Neural cell (in vitro differentiated cells): ENCODE measurements at regions not wholly inside any gene's neighbourhood (a gene's known extent, or its start where the extent isn't known, plus 50 kb on each side); places are given as distances from the start of the nearest gene placed in this dataset.

Experiments
- H2AFZ ChIP-seq: fragments of 200-600, 300-800 bp; sonication (generic), shearing (Covaris generic); 2 replicates; pipeline ENCODE4 v1.6.0; 2014; ENCODE audit warnings: low read depth, mild to moderate bottlenecking, antibody characterized with exemption, low read length, moderate library complexity
- H3F3A ChIP-seq: fragments of 200-600 bp; shearing (Covaris generic); 2 replicates; pipeline ENCODE4 v1.6.1; 2016; ENCODE audit warnings: mild to moderate bottlenecking, moderate library complexity, mixed read lengths, antibody characterized with exemption, low read length; ENCODE audit not compliant: insufficient read depth, poor library complexity, severe bottlenecking
- H3K27ac ChIP-seq: fragments of 200-600, 300-800 bp; sonication (generic), shearing (Covaris generic); 2 replicates; pipeline ENCODE4 v1.5.1; 2014; ENCODE audit warnings: mild to moderate bottlenecking, low read length, moderate library complexity
- H3K27me3 ChIP-seq: fragments of 300-800, 200-600 bp; sonication (generic), shearing (Covaris generic); 2 replicates; pipeline ENCODE4 v1.6.0; 2014; ENCODE audit warnings: mild to moderate bottlenecking, low read depth, low read length, moderate library complexity; ENCODE audit not compliant: insufficient read depth
- H3K36me3 ChIP-seq: fragments of 300-800, 200-600 bp; sonication (generic), shearing (Covaris generic); 2 replicates; pipeline ENCODE4 v1.5.1; 2014; ENCODE audit warnings: mild to moderate bottlenecking, antibody characterized with exemption, low read length, moderate library complexity; ENCODE audit not compliant: insufficient read depth
- H3K4me2 ChIP-seq: fragments of 300-800, 200-600 bp; sonication (generic), shearing (Covaris generic); 2 replicates; pipeline ENCODE4 v1.6.0; 2014; ENCODE audit warnings: mild to moderate bottlenecking, low read length
- H3K4me3 ChIP-seq: fragments of 300-800, 200-600 bp; sonication (generic), shearing (Covaris generic); 2 replicates; pipeline ENCODE4 v1.5.1; 2014; ENCODE audit warnings: mild to moderate bottlenecking, low read length, moderate library complexity
- H3K79me2 ChIP-seq: fragments of 200-600 bp; shearing (Covaris generic); replicated peaks from 2 replicates; pipeline ENCODE4 v1.6.0; 2014; ENCODE audit warnings: mild to moderate bottlenecking, low read length, moderate library complexity; ENCODE audit not compliant: insufficient read depth
- H3K9ac ChIP-seq: fragments of 300-800, 200-600 bp; sonication (generic), shearing (Covaris generic); 2 replicates; pipeline ENCODE4 v1.6.1; 2016; ENCODE audit warnings: mild to moderate bottlenecking, low read length, mixed read lengths
- H3K9me2 ChIP-seq: fragments of 200-600 bp; shearing (Covaris generic); 2 replicates; pipeline ENCODE4 v1.6.1; 2016; ENCODE audit warnings: mild to moderate bottlenecking, low read length, mixed read lengths; ENCODE audit not compliant: insufficient read depth
- H3K9me3 ChIP-seq: fragments of 200-600, 300-800 bp; sonication (generic), shearing (Covaris generic); 2 replicates; pipeline ENCODE4 v1.6.1; 2016; ENCODE audit warnings: mild to moderate bottlenecking, mixed run types, low read length, moderate library complexity, mixed read lengths
- H4K20me1 ChIP-seq: fragments of 200-600 bp; shearing (Covaris generic); 2 replicates; pipeline ENCODE4 v1.6.1; 2016; ENCODE audit warnings: mild to moderate bottlenecking, mixed run types; ENCODE audit not compliant: insufficient read depth
- EP300 ChIP-seq: fragments of 450-650 bp; conservative IDR thresholded peaks from 2 replicates; pipeline ENCODE4 v1.6.1; 2014; ENCODE audit warnings: antibody characterized with exemption, mild to moderate bottlenecking, moderate library complexity; ENCODE audit not compliant: poor library complexity, severe bottlenecking
- EZH2 ChIP-seq: fragments of 200-600, 300-800 bp; shearing (Covaris generic), sonication (generic); IDR thresholded peaks from 2 replicates; pipeline ENCODE4 v1.6.1; 2014; ENCODE audit warnings: antibody characterized with exemption, low read length, borderline replicate concordance, mild to moderate bottlenecking; ENCODE audit not compliant: insufficient read depth, poor library complexity, severe bottlenecking
- MXI1 ChIP-seq: fragments of 450-650 bp; conservative IDR thresholded peaks from 2 replicates; pipeline ENCODE4 v1.6.1; 2014; ENCODE audit warnings: antibody characterized with exemption, mild to moderate bottlenecking; ENCODE audit not compliant: poor library complexity, severe bottlenecking
- POLR2AphosphoS5 ChIP-seq: IDR thresholded peaks from 2 replicates; pipeline ENCODE4 v1.6.1; 2012
- RAD21 ChIP-seq: fragments of 450-650 bp; conservative IDR thresholded peaks from 2 replicates; pipeline ENCODE4 v1.6.1; 2014; ENCODE audit warnings: antibody characterized with exemption, mild to moderate bottlenecking, moderate library complexity
- SMC3 ChIP-seq: fragments of 450-650 bp; conservative IDR thresholded peaks from 2 replicates; pipeline ENCODE4 v1.6.1; 2014; ENCODE audit warnings: antibody characterized with exemption, mild to moderate bottlenecking, moderate library complexity; ENCODE audit not compliant: poor library complexity
- TAF1 ChIP-seq: IDR thresholded peaks from 2 replicates; pipeline ENCODE4 v1.6.1; 2012; ENCODE audit warnings: low read depth
- TF ChIP-seq, protein P1 (sequence below): IDR thresholded peaks from 2 replicates; pipeline ENCODE4 v1.6.1; 2012; ENCODE audit warnings: borderline replicate concordance
- TF ChIP-seq, protein P2 (sequence below): fragments of 450-650 bp; IDR thresholded peaks from 2 replicates; pipeline ENCODE4 v1.5.1; 2014; ENCODE audit warnings: antibody characterized with exemption, mild to moderate bottlenecking, moderate library complexity; ENCODE audit not compliant: poor library complexity, severe bottlenecking

DNA sequence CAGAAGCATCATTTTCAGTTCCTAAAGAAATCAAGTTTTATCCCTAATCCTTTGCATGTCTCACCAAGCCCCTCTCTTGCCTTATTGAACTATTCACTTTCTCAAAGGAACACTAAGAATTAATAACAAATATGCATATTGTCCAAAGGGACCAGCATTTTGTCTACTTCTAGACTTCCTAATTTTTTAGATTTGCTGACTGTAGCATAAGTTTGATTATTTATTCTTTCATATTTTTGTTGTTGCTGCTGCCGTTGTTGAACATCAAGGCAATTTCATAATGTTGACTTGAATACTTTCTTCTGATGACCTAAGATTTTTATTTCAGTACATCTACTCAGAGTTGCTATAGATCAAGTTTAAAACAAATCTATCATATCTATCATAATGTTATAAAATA is 111.2 kb upstream of the HAPLN1 start:
- no peaks in the 10 kb centered on the region for H3K79me2 ChIP-seq
- H3K4me2 ChIP-seq = no peak overlapping the region
- no peak overlapping the region for H3K27ac ChIP-seq
- no peaks in the 10 kb centered on the region for H3K36me3 ChIP-seq
- TF ChIP-seq TAF1 (no peak), RAD21 (no peak), EZH2 (no peak), EP300 (no peak), SMC3 (no peak), POLR2AphosphoS5 (no peak), MXI1 (no peak)
- TF ChIP-seq, protein P1, sequence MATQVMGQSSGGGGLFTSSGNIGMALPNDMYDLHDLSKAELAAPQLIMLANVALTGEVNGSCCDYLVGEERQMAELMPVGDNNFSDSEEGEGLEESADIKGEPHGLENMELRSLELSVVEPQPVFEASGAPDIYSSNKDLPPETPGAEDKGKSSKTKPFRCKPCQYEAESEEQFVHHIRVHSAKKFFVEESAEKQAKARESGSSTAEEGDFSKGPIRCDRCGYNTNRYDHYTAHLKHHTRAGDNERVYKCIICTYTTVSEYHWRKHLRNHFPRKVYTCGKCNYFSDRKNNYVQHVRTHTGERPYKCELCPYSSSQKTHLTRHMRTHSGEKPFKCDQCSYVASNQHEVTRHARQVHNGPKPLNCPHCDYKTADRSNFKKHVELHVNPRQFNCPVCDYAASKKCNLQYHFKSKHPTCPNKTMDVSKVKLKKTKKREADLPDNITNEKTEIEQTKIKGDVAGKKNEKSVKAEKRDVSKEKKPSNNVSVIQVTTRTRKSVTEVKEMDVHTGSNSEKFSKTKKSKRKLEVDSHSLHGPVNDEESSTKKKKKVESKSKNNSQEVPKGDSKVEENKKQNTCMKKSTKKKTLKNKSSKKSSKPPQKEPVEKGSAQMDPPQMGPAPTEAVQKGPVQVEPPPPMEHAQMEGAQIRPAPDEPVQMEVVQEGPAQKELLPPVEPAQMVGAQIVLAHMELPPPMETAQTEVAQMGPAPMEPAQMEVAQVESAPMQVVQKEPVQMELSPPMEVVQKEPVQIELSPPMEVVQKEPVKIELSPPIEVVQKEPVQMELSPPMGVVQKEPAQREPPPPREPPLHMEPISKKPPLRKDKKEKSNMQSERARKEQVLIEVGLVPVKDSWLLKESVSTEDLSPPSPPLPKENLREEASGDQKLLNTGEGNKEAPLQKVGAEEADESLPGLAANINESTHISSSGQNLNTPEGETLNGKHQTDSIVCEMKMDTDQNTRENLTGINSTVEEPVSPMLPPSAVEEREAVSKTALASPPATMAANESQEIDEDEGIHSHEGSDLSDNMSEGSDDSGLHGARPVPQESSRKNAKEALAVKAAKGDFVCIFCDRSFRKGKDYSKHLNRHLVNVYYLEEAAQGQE = no peak
- TF ChIP-seq, protein P2, sequence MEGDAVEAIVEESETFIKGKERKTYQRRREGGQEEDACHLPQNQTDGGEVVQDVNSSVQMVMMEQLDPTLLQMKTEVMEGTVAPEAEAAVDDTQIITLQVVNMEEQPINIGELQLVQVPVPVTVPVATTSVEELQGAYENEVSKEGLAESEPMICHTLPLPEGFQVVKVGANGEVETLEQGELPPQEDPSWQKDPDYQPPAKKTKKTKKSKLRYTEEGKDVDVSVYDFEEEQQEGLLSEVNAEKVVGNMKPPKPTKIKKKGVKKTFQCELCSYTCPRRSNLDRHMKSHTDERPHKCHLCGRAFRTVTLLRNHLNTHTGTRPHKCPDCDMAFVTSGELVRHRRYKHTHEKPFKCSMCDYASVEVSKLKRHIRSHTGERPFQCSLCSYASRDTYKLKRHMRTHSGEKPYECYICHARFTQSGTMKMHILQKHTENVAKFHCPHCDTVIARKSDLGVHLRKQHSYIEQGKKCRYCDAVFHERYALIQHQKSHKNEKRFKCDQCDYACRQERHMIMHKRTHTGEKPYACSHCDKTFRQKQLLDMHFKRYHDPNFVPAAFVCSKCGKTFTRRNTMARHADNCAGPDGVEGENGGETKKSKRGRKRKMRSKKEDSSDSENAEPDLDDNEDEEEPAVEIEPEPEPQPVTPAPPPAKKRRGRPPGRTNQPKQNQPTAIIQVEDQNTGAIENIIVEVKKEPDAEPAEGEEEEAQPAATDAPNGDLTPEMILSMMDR = no peak
- H3F3A ChIP-seq = no peaks in the 10 kb centered on the region
- no peak overlapping the region for H3K9ac ChIP-seq
- H4K20me1 ChIP-seq = no peaks in the 10 kb centered on the region
- H3K9me2 ChIP-seq = no peaks in the 10 kb centered on the region
- no peak overlapping the region for H3K4me3 ChIP-seq
- H3K9me3 ChIP-seq = no peaks in the 10 kb centered on the region
- H3K27me3 ChIP-seq = no peaks in the 10 kb centered on the region
- no peak overlapping the region for H2AFZ ChIP-seq

DNA sequence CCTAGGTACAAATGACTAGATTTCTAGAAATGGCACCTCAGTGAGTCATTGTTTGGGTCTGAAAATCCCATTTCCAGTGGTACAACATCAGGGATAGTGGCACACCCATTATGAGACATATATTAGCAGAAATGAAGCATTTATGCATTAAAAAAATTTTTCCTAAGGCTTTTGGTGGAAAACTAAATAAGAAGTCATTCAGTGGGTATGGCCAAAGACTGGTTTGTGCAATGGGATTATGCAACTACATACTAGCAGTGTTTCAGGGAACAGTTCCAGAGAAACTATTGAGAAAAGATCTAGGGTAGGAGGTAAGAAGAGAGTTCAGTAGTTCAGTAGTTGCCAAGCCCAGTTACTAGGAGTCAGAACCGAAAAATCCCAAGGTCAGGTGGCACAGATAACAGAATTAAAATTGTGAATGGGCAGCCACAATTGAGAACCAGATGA is 106.5 kb upstream of the HAPLN1 start:
- H3K27ac ChIP-seq = no peak overlapping the region
- no peak overlapping the region for H3K9ac ChIP-seq
- H3K79me2 ChIP-seq = no peaks in the 10 kb centered on the region
- H3K4me3 ChIP-seq = no peak overlapping the region
- H3K4me2 ChIP-seq = no peak overlapping the region
- no peaks in the 10 kb centered on the region for H3K9me3 ChIP-seq
- no peak overlapping the region for H2AFZ ChIP-seq
- no peaks in the 10 kb centered on the region for H3K36me3 ChIP-seq
- no peaks in the 10 kb centered on the region for H3K9me2 ChIP-seq
- no peaks in the 10 kb centered on the region for H3K27me3 ChIP-seq
- H3F3A ChIP-seq = no peaks in the 10 kb centered on the region
- H4K20me1 ChIP-seq = no peaks in the 10 kb centered on the region
- TF ChIP-seq, protein P2 = no peak
- TF ChIP-seq EZH2 (no peak), RAD21 (no peak), SMC3 (no peak), TAF1 (no peak), POLR2AphosphoS5 (no peak), EP300 (no peak), MXI1 (no peak)
- TF ChIP-seq, protein P1 = no peak
